ENCODE measurements at regions not wholly inside any gene's neighbourhood (a gene's known extent, or its start where the extent isn't known, plus 50 kb on each side); places are given as distances from the start of the nearest gene placed in this dataset.

DNA sequence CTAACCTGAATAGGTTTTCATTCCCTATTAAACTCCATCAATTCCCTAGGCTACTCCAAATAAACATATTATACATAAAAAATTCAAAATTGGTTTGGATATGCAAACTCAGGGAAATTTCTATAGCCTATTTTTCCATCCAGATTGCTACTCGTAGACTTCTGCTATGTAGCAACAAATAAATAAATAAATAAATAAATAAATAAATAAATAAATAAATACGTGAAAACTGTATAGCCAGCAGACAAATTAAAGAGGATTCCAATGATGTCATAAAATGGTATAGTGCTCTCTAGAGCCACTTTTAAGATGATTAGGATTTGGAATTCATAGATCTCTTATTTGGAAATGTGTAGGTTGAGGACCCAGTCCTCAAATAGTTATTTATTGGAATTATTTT, 1193.2 kb upstream of the NUDT12 start:
- H4K20me1 ChIP-seq (ENCODE audit: insufficient read depth, low read length): no peaks in the 10 kb centered on the region
- no peak overlapping the region for H2BK5ac ChIP-seq (ENCODE audit: low read depth, low read length, poor library complexity, severe bottlenecking)
- H2BK15ac ChIP-seq (ENCODE audit: low read depth, low read length): no peak overlapping the region
- no peaks in the 10 kb centered on the region for H3K4me1 ChIP-seq (ENCODE audit: control insufficient read depth, insufficient read depth, low read length)
- H3K79me1 ChIP-seq (ENCODE audit: low read depth in 1 of 2, low read length in 2 of 2): no peaks in the 10 kb centered on the region
- H2AFZ ChIP-seq (replicated peaks; ENCODE audit: low read length, poor library complexity): no peak overlapping the region
- ATAC-seq (ENCODE audit: low read depth) (no peak), DNase-seq (no peak)
- H4K5ac ChIP-seq (ENCODE audit: low read depth, low read length): no peak overlapping the region
- no peaks in the 10 kb centered on the region for H3K36me3 ChIP-seq (ENCODE audit: control insufficient read depth, insufficient read depth, low read length)
- no peak overlapping the region for H4K8ac ChIP-seq (ENCODE audit: low read depth in 2 of 2, low read length in 2 of 2)
- POLR2A ChIA-PET (ENCODE audit: unreplicated experiment): no interaction called here
- no peak overlapping the region for H3K4me2 ChIP-seq (ENCODE audit: low read depth, low read length)
- dilution Hi-C loops (cut with HindIII; ENCODE audit: low sequenced_read_pairs, unreplicated experiment) (no loop called here), intact Hi-C loops (cut with micrococcal nuclease) (no loop called here), in situ Hi-C loops (cut with MboI; ENCODE audit: low sequenced_read_pairs) (no loop called here)
- H3K18ac ChIP-seq (ENCODE audit: low read depth, low read length): no peak overlapping the region
- no peaks in the 10 kb centered on the region for H3K27me3 ChIP-seq (ENCODE audit: control insufficient read depth, insufficient read depth, low read length)
- no peak overlapping the region for H2AK5ac ChIP-seq (ENCODE audit: low read depth, low read length)
- BruUV-seq (replicated peaks): no TSS peak
- H3K27ac ChIP-seq (ENCODE audit: insufficient read depth, low read length): no peak overlapping the region
- no peak overlapping the region for H2BK120ac ChIP-seq (ENCODE audit: low read depth, low read length)
- no peak overlapping the region for H3K4ac ChIP-seq (ENCODE audit: low read depth, low read length)
- no peak overlapping the region for H3K56ac ChIP-seq (ENCODE audit: extremely low read depth, insufficient read depth, low read length)
- no peak overlapping the region for H2BK20ac ChIP-seq (ENCODE audit: low read depth, low read length)
- no peak overlapping the region for H3K9ac ChIP-seq (ENCODE audit: low read depth, low read length)
- no peak overlapping the region for H2AK9ac ChIP-seq (replicated peaks; ENCODE audit: low read depth, low read length, poor library complexity)
- H3K14ac ChIP-seq (replicated peaks; ENCODE audit: low read depth, low read length): no peak overlapping the region
- no peaks in the 10 kb centered on the region for H3K9me1 ChIP-seq (ENCODE audit: insufficient read depth, low read length)
- no peak overlapping the region for H3K4me3 ChIP-seq (ENCODE audit: insufficient read depth, low read depth, low read length)
- no peak overlapping the region for H3K23ac ChIP-seq (ENCODE audit: low read depth, low read length)
- CTCF ChIA-PET: no interaction called here
- no peaks in the 10 kb centered on the region for H3K9me3 ChIP-seq (ENCODE audit: control insufficient read depth, insufficient read depth, low read length)
- no peak overlapping the region for H4K91ac ChIP-seq (ENCODE audit: insufficient read depth, low read depth, low read length)
- TF ChIP-seq SMC3 (IDR thresholded peaks at IDR 0.05; ENCODE audit: low read depth, low read length) (no peak), RFX5 (IDR thresholded peaks at IDR 0.05; ENCODE audit: low read depth, low read length) (no peak), CHD1 (IDR thresholded peaks at IDR 0.05; ENCODE audit: low read depth, low read length) (no peak), MXI1 (IDR thresholded peaks at IDR 0.05; ENCODE audit: borderline replicate concordance, low read depth, low read length) (no peak), RCOR1 (IDR thresholded peaks at IDR 0.05; ENCODE audit: insufficient replicate concordance, low read length) (no peak), MAZ (IDR thresholded peaks at IDR 0.05; ENCODE audit: borderline replicate concordance, low read depth, low read length) (no peak), POLR2A (IDR thresholded peaks at IDR 0.05; ENCODE audit: low read depth, low read length) (no peak), NFE2L2 (IDR thresholded peaks at IDR 0.05; ENCODE audit: low read depth, low read length) (no peak), RAD21 (IDR thresholded peaks at IDR 0.05; ENCODE audit: low read length) (no peak)
- TF ChIP-seq, protein P1, sequence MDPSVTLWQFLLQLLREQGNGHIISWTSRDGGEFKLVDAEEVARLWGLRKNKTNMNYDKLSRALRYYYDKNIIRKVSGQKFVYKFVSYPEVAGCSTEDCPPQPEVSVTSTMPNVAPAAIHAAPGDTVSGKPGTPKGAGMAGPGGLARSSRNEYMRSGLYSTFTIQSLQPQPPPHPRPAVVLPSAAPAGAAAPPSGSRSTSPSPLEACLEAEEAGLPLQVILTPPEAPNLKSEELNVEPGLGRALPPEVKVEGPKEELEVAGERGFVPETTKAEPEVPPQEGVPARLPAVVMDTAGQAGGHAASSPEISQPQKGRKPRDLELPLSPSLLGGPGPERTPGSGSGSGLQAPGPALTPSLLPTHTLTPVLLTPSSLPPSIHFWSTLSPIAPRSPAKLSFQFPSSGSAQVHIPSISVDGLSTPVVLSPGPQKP (IDR thresholded peaks at IDR 0.05; ENCODE audit: borderline replicate concordance, low read depth, low read length): no peak
- TF ChIP-seq, protein P2, sequence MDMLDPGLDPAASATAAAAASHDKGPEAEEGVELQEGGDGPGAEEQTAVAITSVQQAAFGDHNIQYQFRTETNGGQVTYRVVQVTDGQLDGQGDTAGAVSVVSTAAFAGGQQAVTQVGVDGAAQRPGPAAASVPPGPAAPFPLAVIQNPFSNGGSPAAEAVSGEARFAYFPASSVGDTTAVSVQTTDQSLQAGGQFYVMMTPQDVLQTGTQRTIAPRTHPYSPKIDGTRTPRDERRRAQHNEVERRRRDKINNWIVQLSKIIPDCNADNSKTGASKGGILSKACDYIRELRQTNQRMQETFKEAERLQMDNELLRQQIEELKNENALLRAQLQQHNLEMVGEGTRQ (IDR thresholded peaks at IDR 0.05; ENCODE audit: low read depth, low read length): no peak
- no CpG with 5 or more reads among the region's 2 CpGs for WGBS, 2 experiments (ENCODE audit: extremely low coverage in 2 of 2, insufficient read length in 1 of 2)

Data from IMR-90 (cell line).